HG02588 (cell line): ENCODE measurements at regions not wholly inside any gene's neighbourhood (a gene's known extent, or its start where the extent isn't known, plus 50 kb on each side); places are given as distances from the start of the nearest gene placed in this dataset.

ENCODE experiments used
- ATAC-seq: cut with Tn5 transposase; IDR thresholded peaks from one replicate; pipeline ENCODE4 v1.9.1; 2021; ENCODE audit warnings: mild to moderate bottlenecking, moderate library complexity; ENCODE audit not compliant: unreplicated experiment

- no peak for ATAC-seq
Measured at GRCh38 chr1:114231301-114231700, 77.6 kb upstream of the SYT6 start.

DNA sequence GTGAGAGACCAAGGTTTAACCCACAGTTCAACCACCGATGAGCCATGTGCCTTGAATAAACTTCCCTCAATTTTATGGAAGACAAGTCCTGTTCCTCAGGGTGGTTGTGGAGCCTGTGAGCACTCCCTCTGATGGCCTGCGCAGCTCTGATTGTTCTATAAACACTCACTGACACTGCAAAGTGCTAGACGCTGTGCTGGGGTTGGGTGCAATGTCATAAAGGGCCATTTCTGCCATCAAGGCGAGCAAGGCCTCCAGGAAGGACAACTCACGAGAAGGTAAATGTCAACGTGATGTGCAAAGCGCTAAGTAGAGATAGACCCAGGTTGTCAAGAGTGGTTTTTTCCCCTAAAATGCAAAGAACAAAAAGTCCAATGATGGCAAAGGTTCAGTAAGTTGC, 75.7 kb upstream of the SYT6 start:
- no peak for ATAC-seq

DNA sequence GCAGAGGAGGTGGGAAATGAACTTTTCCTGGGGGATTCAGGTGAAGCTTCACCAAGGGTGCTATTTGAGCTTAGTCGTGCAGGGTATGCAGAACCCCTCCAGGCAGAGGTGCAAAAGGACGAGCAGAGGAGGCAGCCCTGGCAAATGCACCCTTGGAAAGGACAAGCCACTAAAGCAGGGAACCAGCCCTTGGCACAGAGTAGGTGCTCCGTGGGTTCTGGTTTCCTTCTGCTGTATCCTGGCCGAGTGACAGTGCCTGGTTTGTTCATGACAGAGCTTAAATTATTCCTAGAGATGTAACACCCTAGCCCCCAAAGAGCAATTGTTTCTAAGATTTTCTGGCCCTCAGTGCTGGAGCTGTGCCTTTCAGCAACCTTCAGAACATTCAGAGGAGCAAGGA, 73.4 kb upstream of the SYT6 start:
- ATAC-seq, result no peak

- no peak for ATAC-seq
Measured at GRCh38 chr1:114224196-114224907, 70.7 kb upstream of the SYT6 start.

GRCh38 chr1:114222920-114223319, 69.3 kb upstream of the SYT6 start:
- no peak for ATAC-seq

DNA sequence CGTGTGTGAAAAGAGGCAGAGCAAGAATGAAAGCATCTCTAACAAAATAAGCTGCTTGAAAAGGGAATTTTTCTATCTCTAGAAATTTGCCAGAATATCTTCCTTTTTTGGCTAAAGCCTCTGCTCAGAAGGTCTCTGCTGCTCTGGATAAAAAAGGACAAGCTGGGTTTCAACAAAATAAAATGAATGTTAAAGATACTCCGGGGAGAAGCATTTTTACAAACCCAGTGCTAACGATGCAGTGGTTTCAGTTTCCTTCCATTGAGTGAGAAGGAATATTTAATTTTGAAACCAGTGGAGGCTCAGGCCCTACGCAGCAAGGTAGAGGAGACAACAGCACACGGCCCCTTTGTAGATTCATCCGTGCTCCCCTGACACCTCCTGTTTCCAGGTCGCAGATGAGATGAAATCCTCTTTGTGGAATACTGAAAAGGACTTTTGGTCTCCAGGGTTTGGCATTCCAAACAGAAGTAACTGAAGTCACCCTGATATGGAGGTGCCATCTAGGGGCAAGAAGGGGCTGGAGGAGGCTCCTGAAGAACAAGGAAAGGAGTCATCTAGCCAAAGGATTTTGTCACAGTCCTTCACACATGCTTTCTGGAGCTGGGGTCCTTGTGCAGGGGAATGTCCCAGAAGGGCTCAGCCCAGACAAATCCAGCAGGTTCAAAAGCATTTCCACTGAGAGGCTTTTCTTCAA, 65.7 kb upstream of the SYT6 start:
- ATAC-seq, result no peak

GRCh38 chr1:114218361-114219171, 64.9 kb upstream of the SYT6 start:
- no peak for ATAC-seq

- ATAC-seq, result no peak
Measured at GRCh38 chr1:114216431-114217173, 62.9 kb upstream of the SYT6 start.

- no peak for ATAC-seq
Measured at GRCh38 chr1:114215436-114215835, 61.8 kb upstream of the SYT6 start.

DNA sequence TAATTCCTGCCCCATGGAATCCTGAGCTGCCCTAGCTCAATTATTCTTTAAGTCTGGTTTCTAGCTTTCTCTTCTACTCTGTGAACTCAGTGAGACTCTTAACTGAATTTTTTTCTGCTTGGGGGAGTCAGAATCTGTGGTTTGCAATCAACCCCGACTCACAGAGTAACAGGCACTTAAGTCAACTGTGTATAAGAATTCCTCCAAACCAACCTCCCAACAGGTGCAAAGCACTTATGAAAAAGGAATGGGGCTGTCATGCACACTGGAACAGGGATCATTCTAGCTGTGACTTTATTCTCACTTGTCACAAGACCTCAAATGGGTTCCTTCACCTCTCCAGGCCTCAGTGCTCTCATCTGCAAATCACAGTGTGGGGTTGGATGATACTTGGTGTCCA, 60.3 kb upstream of the SYT6 start:
- no peak for ATAC-seq

GRCh38 chr1:114209971-114210370, 56.3 kb upstream of the SYT6 start:
- ATAC-seq, result no peak

DNA sequence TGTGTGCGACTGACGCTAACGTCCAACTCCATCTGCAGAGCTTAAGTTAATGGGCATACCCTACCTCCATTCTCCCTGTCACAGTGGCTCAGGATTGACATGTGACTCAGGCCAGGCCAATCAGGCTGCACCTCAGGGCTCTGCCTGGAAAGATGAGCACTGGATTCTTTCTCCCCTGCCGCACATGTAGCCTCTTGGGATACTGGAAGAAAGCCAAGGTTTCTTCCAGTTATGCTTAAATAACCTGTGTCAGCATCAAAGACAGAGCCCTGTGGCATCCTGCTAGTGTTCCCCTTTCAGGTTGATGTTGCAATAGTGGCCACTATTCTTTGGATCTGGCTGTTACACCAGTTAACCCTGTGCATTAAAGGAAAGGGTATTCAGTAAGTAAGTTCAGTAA, 55.0 kb upstream of the SYT6 start:
- ATAC-seq, result no peak

DNA sequence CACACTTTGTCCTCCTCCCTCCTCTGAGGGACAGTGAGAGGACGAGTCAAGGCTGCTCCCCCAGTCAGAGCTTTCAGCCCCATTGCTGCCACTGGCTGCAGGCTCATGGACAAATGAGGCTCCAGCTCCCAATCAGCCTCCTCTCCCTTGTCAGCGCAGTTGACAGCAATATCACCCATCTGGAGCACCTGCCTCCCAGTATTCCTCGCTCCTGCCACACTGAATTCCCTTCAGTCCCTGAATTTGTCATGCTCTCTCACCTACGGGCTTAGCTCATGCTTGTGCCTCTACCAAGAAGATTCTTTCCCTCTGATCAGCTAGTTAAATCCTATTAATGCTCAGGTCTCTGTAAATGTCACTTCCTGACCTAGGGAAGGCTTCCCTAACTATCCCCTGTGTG, 54.4 kb upstream of the SYT6 start:
- ATAC-seq, result no peak

- ATAC-seq, result no peak
Measured at GRCh38 chr1:114207635-114208034, 54.0 kb upstream of the SYT6 start.

- no peak for ATAC-seq
Measured at GRCh38 chr1:114206392-114206791, 52.7 kb upstream of the SYT6 start.

DNA sequence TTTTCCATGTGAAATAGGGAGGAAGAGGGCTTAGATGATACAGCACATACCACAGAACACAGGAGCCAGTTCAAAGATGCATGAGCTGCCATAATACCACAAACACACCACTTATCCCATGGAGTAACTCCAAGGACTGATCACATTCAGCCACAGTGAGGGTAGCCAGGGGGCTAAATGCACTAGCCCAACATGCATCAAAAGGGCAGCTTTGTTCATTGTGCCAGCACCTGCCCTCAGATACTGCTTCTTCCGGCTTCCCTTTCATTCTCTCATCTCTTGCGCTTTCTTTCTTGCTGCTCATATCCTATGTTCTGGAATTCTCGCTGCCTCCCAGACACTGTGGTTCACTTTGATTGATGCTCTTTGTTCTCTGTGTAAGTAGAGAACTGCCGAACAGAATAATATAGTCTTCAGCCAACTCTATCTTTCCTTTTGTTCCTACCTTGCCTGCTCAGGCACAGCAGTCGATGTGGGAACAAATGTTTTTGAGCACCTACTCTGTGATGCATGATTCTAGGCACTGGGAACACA, 50.0 kb upstream of the SYT6 start:
- no peak for ATAC-seq
